ENCODE measurements at regions not wholly inside any gene's neighbourhood (a gene's known extent, or its start where the extent isn't known, plus 50 kb on each side); places are given as distances from the start of the nearest gene placed in this dataset.

DNA sequence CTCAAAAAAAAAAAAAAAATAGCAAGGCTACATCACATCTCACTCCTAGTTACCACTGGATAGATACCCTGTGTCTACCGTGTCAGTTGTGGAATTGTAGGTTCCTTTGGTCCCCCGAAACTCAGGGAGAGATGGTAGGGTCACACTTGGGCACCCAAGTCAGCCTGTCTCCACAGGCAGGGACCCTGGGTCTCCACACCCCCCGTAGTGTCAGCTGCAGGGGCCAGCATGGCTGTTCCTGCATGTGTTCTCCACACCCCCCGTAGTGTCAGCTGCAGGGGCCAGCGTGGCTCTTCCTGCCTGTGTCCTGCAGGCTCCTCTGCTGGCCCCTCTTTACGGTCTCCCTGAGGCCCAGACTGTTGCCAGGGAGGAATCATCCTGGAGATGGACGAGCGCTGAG is 282.1 kb downstream of the BRD1 start:
- TF ChIP-seq, protein P1, sequence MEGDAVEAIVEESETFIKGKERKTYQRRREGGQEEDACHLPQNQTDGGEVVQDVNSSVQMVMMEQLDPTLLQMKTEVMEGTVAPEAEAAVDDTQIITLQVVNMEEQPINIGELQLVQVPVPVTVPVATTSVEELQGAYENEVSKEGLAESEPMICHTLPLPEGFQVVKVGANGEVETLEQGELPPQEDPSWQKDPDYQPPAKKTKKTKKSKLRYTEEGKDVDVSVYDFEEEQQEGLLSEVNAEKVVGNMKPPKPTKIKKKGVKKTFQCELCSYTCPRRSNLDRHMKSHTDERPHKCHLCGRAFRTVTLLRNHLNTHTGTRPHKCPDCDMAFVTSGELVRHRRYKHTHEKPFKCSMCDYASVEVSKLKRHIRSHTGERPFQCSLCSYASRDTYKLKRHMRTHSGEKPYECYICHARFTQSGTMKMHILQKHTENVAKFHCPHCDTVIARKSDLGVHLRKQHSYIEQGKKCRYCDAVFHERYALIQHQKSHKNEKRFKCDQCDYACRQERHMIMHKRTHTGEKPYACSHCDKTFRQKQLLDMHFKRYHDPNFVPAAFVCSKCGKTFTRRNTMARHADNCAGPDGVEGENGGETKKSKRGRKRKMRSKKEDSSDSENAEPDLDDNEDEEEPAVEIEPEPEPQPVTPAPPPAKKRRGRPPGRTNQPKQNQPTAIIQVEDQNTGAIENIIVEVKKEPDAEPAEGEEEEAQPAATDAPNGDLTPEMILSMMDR (conservative IDR thresholded peaks at IDR 0.05), result no peak
- Mint-ChIP-seq H3K4me1 (no peaks in the 10 kb centered on the region), H3K4me3 (no peak overlapping the region), H3K27me3 (ENCODE audit: low read depth) (peaks cover 4% of the 10 kb centered on the region), H3K36me3 (ENCODE audit: low read depth) (no peaks in the 10 kb centered on the region), H3K27ac (ENCODE audit: unreplicated experiment) (no peak overlapping the region), H3K9me3 (no peaks in the 10 kb centered on the region)
- DNase-seq (ENCODE audit: low read depth, low spot score), result no peak

DNA sequence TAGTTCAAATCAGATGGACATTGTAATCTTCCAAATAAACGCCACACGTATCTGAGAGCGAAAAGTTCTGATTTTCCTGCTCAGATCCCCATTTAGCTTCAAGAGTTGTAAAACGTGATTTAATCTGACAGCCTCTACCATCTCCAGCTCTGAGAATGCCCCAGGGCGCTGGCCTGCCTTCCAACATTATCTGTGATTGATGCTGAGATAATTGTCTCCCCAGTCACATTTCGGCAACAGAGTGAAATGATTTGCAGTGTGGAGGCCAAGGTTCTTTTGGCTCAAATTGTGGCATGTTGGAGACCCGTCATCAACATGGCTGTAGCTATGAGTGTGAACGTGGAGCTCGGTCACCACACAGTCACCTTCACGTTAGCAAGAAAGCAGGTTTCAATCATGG is 283.4 kb downstream of the BRD1 start:
- no peak overlapping the region for H3K27ac Mint-ChIP-seq (ENCODE audit: unreplicated experiment)
- H3K4me3 Mint-ChIP-seq, result no peak overlapping the region
- TF ChIP-seq, protein P1 (conservative IDR thresholded peaks at IDR 0.05), result no peak
- H3K36me3 Mint-ChIP-seq (ENCODE audit: low read depth), result no peaks in the 10 kb centered on the region
- H3K9me3 Mint-ChIP-seq, result no peaks in the 10 kb centered on the region
- no peaks in the 10 kb centered on the region for H3K27me3 Mint-ChIP-seq (ENCODE audit: low read depth)
- H3K4me1 Mint-ChIP-seq, result no peaks in the 10 kb centered on the region
- no peak for DNase-seq (ENCODE audit: low read depth, low spot score)

DNA sequence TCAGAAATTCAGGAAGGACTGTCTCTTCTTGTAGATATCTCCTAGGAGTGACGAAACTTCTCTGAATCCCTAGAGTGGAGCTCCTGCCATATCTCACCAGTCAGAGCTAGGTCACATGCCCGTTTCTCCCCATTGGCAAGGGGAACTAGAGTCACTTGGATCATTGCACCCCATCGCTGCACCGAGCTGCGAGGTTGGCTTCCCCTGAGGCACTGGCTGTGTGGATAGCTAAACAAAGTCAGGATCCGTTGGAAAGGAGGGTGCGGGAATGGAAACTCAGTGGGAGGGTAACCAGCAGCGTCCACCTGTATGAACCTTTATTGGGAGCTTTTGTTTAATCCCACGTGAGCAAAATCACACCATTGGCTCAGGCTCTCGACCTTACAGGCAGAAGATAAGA is 283.8 kb downstream of the BRD1 start:
- no peaks in the 10 kb centered on the region for H3K9me3 Mint-ChIP-seq
- H3K27ac Mint-ChIP-seq (ENCODE audit: unreplicated experiment), result peak overlapping the region; percentile 50
- H3K4me1 Mint-ChIP-seq, result no peaks in the 10 kb centered on the region
- H3K4me3 Mint-ChIP-seq, result no peak overlapping the region
- no peaks in the 10 kb centered on the region for H3K36me3 Mint-ChIP-seq (ENCODE audit: low read depth)
- no peak for DNase-seq (ENCODE audit: low read depth, low spot score)
- H3K27me3 Mint-ChIP-seq (ENCODE audit: low read depth), result no peaks in the 10 kb centered on the region
- TF ChIP-seq, protein P1 (conservative IDR thresholded peaks at IDR 0.05), result no peak

DNA sequence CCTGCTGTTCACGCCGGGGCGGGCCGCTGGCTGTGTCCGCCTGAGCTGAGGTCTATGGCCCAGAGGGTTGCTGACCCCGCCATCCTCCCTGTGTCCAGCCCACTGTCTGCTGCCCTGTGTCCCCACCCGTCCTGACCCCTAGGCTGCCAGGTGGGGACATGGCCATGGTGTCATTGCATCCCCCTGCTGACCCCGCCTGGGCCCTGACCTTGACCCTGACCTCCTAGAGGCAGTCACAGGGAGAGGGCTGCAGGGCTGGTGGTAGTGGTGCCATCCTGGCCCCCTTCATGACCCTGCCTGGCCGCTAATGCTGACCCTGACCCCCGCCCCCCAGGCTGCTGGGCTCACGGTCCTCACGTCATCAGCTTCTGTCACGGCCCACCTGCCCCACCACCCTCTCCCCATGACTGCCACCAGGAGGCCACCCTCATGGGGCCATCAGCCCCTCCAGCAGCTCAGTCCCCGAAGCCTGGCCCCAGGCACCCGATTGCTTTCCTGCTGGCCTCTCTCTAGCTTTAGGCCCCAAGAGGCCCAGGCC is 285.9 kb downstream of the BRD1 start:
- TF ChIP-seq, protein P1 (conservative IDR thresholded peaks at IDR 0.05), result no peak
- Mint-ChIP-seq H3K27me3 (ENCODE audit: low read depth) (no peaks in the 10 kb centered on the region), H3K36me3 (ENCODE audit: low read depth) (no peaks in the 10 kb centered on the region), H3K4me1 (peaks cover 4% of the 10 kb centered on the region), H3K27ac (ENCODE audit: unreplicated experiment) (no peak overlapping the region), H3K9me3 (no peaks in the 10 kb centered on the region), H3K4me3 (no peak overlapping the region)
- no peak for DNase-seq (ENCODE audit: low read depth, low spot score)

DNA sequence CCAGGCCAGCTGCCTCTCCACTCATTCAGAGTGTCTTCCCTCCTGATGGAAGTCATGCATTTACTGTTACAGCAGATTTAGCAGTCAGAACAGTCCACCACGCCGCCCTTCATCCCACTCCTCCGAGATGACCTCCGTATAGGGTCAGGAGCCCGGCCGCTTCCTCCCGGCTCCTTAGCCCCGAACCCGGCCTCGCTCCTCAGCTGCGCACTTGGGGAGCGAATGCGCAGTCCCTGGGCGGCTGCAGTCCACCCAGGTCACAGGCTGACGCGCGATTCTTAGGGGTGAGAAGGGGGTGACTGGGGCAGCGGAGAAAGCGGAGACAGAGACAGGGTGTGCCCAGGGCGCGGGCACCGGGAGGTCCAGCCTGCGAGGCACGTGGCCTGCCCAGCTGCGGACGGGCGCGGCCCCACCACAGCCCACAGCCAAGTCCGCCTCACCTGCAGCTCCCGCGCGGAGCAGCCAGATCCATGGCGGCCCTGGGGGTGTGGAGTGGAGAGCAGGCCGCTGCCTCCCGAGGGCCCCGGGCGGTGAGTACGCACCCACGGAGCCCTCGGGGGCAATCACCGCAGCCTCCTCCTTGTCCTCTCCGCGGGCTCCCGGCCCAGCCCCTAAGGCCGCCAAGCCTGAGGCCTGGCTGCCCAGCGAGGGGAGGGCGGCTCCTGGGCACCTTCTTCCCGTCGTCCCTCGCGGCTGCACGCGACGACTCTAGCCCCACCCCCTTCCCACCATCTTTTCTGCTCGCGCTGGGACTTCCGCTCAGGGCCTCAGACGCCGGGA is 286.6 kb downstream of the BRD1 start:
- Mint-ChIP-seq H3K4me3 (no peak overlapping the region), H3K4me1 (peaks cover 11% of the 10 kb centered on the region), H3K27me3 (ENCODE audit: low read depth) (no peaks in the 10 kb centered on the region), H3K9me3 (no peaks in the 10 kb centered on the region), H3K27ac (ENCODE audit: unreplicated experiment) (no peak overlapping the region), H3K36me3 (ENCODE audit: low read depth) (no peaks in the 10 kb centered on the region)
- TF ChIP-seq, protein P1 (conservative IDR thresholded peaks at IDR 0.05), result no peak
- no peak for DNase-seq (ENCODE audit: low read depth, low spot score)

Data from neural crest cell (in vitro differentiated cells).